ENCODE measurements at regions not wholly inside any gene's neighbourhood (a gene's known extent, or its start where the extent isn't known, plus 50 kb on each side); places are given as distances from the start of the nearest gene placed in this dataset.
"Not testable (repeated sequence)": the region's sequence is repeated elsewhere in the genome, so short reads cannot be mapped to it uniquely, and the experiment has no call there.

- DNase-seq (ENCODE audit: low spot score) = no peak
Measured at GRCh38 chr5:128667751-128668150, 129.7 kb upstream of the FBN2 start.

GRCh38 chr5:128668921-128669320, 130.9 kb upstream of the FBN2 start:
- no peak for DNase-seq (ENCODE audit: low spot score)

- DNase-seq (ENCODE audit: low spot score) = peak; percentile 7
Measured at GRCh38 chr5:128669803-128670202, 131.8 kb upstream of the FBN2 start.

- DNase-seq (ENCODE audit: low spot score) = no peak
Measured at GRCh38 chr5:128671943-128672342, 133.9 kb upstream of the FBN2 start.

- no peak for DNase-seq (ENCODE audit: low spot score)
Measured at GRCh38 chr5:128673000-128673399, 135.0 kb upstream of the FBN2 start.

GRCh38 chr5:128673411-128673957, 135.4 kb upstream of the FBN2 start:
- no peak for DNase-seq (ENCODE audit: low spot score)

- DNase-seq (ENCODE audit: low spot score) = no peak
Measured at GRCh38 chr5:128673970-128674369, 135.9 kb upstream of the FBN2 start.

GRCh38 chr5:128674837-128675446, 136.9 kb upstream of the FBN2 start:
- peak; percentile 47 for DNase-seq (ENCODE audit: low spot score)

GRCh38 chr5:128681096-128681495, 143.1 kb upstream of the FBN2 start:
- DNase-seq (ENCODE audit: low spot score) = no peak

- no peak for DNase-seq (ENCODE audit: low spot score)
Measured at GRCh38 chr5:128681764-128682592, 143.9 kb upstream of the FBN2 start.

GRCh38 chr5:128682669-128683068, 144.6 kb upstream of the FBN2 start:
- DNase-seq (ENCODE audit: low spot score) = no peak

- no peak for DNase-seq (ENCODE audit: low spot score)
Measured at GRCh38 chr5:128684961-128685360, 146.9 kb upstream of the FBN2 start.

- DNase-seq (ENCODE audit: low spot score) = no peak
Measured at GRCh38 chr5:128687930-128688329, 149.9 kb upstream of the FBN2 start.

GRCh38 chr5:128693764-128694163, 155.7 kb upstream of the FBN2 start:
- DNase-seq (ENCODE audit: low spot score) = no peak

- no peak for DNase-seq (ENCODE audit: low spot score)
Measured at GRCh38 chr5:128695791-128696530, 157.9 kb upstream of the FBN2 start.

GRCh38 chr5:128701301-128701700, 163.3 kb upstream of the FBN2 start:
- DNase-seq (ENCODE audit: low spot score) = no peak

- no peak for DNase-seq (ENCODE audit: low spot score)
Measured at GRCh38 chr5:128703322-128703721, 165.3 kb upstream of the FBN2 start.

- no peak for DNase-seq (ENCODE audit: low spot score)
Measured at GRCh38 chr5:128706269-128706668, 168.2 kb upstream of the FBN2 start.

- no peak for DNase-seq (ENCODE audit: low spot score)
Measured at GRCh38 chr5:128708841-128709240, 170.8 kb upstream of the FBN2 start.

- DNase-seq (ENCODE audit: low spot score) = no peak
Measured at GRCh38 chr5:128711216-128711615, 173.2 kb upstream of the FBN2 start.

GRCh38 chr5:128714551-128714950, 176.5 kb upstream of the FBN2 start:
- DNase-seq (ENCODE audit: low spot score) = no peak

- DNase-seq (ENCODE audit: low spot score) = no peak
Measured at GRCh38 chr5:128722551-128722950, 184.5 kb upstream of the FBN2 start.

- not testable (repeated sequence) for DNase-seq (ENCODE audit: low spot score)
Measured at GRCh38 chr5:128730021-128730420, 192.0 kb upstream of the FBN2 start.
